ENCODE measurements at regions not wholly inside any gene's neighbourhood (a gene's known extent, or its start where the extent isn't known, plus 50 kb on each side); places are given as distances from the start of the nearest gene placed in this dataset.
A peak's percentile ranks its signal among the peaks of the same experiment; 100 is the strongest.

GRCh38 chr9:89905606-89906338 lies 301.0 kb downstream of the GADD45G start:
- H3K36me3 ChIP-seq: no peaks in the 10 kb centered on the region
- 86 to 90% methylated on average over 5 of the region's 5 CpGs for WGBS, 2 donors
- no peaks in the 10 kb centered on the region for H3K9me3 ChIP-seq
- peaks cover 0 to 15% (median 7%) of the 10 kb centered on the region in 4 donors for H3K4me1 ChIP-seq
- no peak for TF ChIP-seq POLR2A (IDR thresholded peaks at IDR 0.05)
- TF ChIP-seq EP300 (IDR thresholded peaks at IDR 0.05): no peak
- TF ChIP-seq POLR2AphosphoS5 (IDR thresholded peaks at IDR 0.05): no peak
- TF ChIP-seq CTCF (IDR thresholded peaks at IDR 0.05): no peak
- no peak overlapping the region for H3K4me3 ChIP-seq
- no peak overlapping the region for H3K27ac ChIP-seq
- DNase-seq: no peak
- H3K27me3 ChIP-seq: no peaks in the 10 kb centered on the region
- ATAC-seq (ENCODE audit: low FRiP score in 2 of 2): no peak

- TF ChIP-seq POLR2AphosphoS5 (IDR thresholded peaks at IDR 0.05): no peak
- no peak for TF ChIP-seq POLR2A (IDR thresholded peaks at IDR 0.05)
- no peak for TF ChIP-seq EP300 (IDR thresholded peaks at IDR 0.05)
- no peak for TF ChIP-seq CTCF (IDR thresholded peaks at IDR 0.05)
- Histone ChIP-seq H3K9me3 (no peaks in the 10 kb centered on the region), H3K36me3 (no peaks in the 10 kb centered on the region), H3K27ac (no peak overlapping the region), H3K4me1 (peaks cover 3 to 9% (median 7%) of the 10 kb centered on the region in 4 donors), H3K27me3 (no peaks in the 10 kb centered on the region), H3K4me3 (no peak overlapping the region)
- DNase-seq (peak in 1 of 2 donors; percentile 20), ATAC-seq (ENCODE audit: low FRiP score in 2 of 2) (peak; percentile 15 to 43)
- whole genome bisulfite sequencing, 2 donors: 80 to 82% methylated on average over 9 of the region's 9 CpGs
Observed at GRCh38 chr9:89911721-89912604, 307.2 kb downstream of the GADD45G start.

GRCh38 chr9:89912605-89912953 lies 307.8 kb downstream of the GADD45G start:
- peaks cover 3 to 9% (median 7%) of the 10 kb centered on the region in 4 donors for H3K4me1 ChIP-seq
- TF ChIP-seq CTCF (IDR thresholded peaks at IDR 0.05) (no peak), EP300 (IDR thresholded peaks at IDR 0.05) (no peak), POLR2A (IDR thresholded peaks at IDR 0.05) (no peak)
- no peaks in the 10 kb centered on the region for H3K9me3 ChIP-seq
- no peak overlapping the region for H3K4me3 ChIP-seq
- no peaks in the 10 kb centered on the region for H3K36me3 ChIP-seq
- 80 to 90% methylated on average over 5 of the region's 5 CpGs for WGBS, 2 donors
- no peaks in the 10 kb centered on the region for H3K27me3 ChIP-seq
- ATAC-seq (ENCODE audit: low FRiP score in 2 of 2) (no peak), DNase-seq (no peak)
- H3K27ac ChIP-seq: no peak overlapping the region

GRCh38 chr9:89915187-89915586 lies 310.4 kb downstream of the GADD45G start:
- no peak for TF ChIP-seq EP300 (IDR thresholded peaks at IDR 0.05)
- TF ChIP-seq POLR2A (IDR thresholded peaks at IDR 0.05): no peak
- no peak for TF ChIP-seq CTCF (IDR thresholded peaks at IDR 0.05)
- DNase-seq (no peak), ATAC-seq (ENCODE audit: low FRiP score in 2 of 2) (no peak)

More at GRCh38 chr9:89915187-89915586, 310.4 kb downstream of the GADD45G start:
- H3K4me3 ChIP-seq: no peak overlapping the region
- peaks cover 3 to 9% (median 7%) of the 10 kb centered on the region in 4 donors for H3K4me1 ChIP-seq
- no peaks in the 10 kb centered on the region for H3K27me3 ChIP-seq
- no peaks in the 10 kb centered on the region for H3K36me3 ChIP-seq
- WGBS, 2 donors: 91 to 96% methylated on average over 3 of the region's 3 CpGs
- no peak overlapping the region for H3K27ac ChIP-seq
- H3K9me3 ChIP-seq: no peaks in the 10 kb centered on the region

Measured in upper lobe of left lung (tissue), 6 donors.